Iris pigment epithelial cell (primary cell): ENCODE measurements at regions not wholly inside any gene's neighbourhood (a gene's known extent, or its start where the extent isn't known, plus 50 kb on each side); places are given as distances from the start of the nearest gene placed in this dataset.
"Not testable (repeated sequence)": the region's sequence is repeated elsewhere in the genome, so short reads cannot be mapped to it uniquely, and the experiment has no call there.

Experiments used
- DNase-seq: peaks from one replicate; pipeline ENCODE4 v3.0.0-alpha.2; 2011; ENCODE audit warnings: low read depth

- no peak for DNase-seq
Measured at GRCh38 chr5:63563008-63563917, 399.0 kb downstream of the HTR1A start.

DNA sequence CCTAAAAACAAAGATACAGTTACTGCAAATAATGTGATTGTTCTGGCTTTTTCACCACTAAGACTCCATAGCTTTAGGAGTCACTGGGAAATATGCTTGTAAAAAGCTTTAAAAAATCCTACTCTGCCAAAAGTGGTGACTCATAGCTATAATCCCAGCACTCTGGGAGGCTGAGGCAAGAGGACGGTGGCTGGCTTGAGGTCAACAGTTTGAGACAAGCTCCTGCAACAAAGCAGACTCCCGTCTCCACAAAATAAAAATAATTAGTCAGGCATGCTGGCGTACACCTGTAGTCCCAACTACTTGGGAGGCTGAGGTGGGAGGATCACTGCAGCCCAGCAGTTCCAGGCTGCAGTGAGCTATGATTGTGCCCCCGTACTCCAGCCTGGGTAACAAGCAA is 406.4 kb downstream of the HTR1A start:
- DNase-seq: peak; percentile 7

DNA sequence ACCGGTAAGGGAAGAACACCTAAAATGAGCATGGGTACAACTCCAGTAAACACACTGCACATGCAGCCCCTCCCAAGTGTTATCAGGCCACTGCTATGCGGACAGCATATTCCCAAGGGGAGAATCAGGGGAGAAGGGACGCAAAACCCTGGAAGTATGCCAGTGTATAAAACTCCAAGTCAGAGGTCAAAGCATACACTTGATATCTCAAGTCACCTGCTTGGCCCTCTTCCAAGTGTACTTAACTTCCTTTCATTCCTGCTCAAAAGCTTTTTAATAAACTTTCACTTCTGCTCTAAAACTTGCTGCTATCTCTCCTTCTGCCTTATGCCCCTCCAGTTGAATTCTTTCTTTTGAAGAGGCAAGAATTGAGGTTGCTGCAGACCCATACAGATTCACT is 408.1 kb downstream of the HTR1A start:
- no peak for DNase-seq

- DNase-seq: no peak
Measured at GRCh38 chr5:63553073-63553472, 409.2 kb downstream of the HTR1A start.

- no peak for DNase-seq
Measured at GRCh38 chr5:63535840-63536602, 426.2 kb downstream of the HTR1A start.

- no peak for DNase-seq
Measured at GRCh38 chr5:63524281-63524680, 438.0 kb downstream of the HTR1A start.

DNA sequence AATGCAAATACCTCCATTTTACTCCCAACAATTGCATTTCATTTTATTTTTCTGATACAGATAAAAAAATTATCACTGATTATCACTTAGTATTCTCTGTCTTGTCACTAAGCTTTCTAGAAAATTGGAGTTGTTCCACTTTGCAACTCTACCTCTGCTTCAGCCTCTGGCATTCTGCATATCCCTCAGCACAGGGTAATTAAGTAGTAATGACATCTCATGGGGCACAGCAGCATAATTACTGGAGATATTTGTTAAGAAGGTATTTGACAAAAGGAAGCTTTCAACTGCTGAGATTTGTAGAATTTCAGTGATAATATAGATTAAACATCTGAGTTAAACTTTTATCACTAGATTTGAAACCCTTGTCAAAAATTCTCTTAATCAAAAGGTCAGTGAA is 446.2 kb downstream of the HTR1A start:
- no peak for DNase-seq

GRCh38 chr5:63500242-63500641 is 462.0 kb downstream of the HTR1A start:
- no peak for DNase-seq

- DNase-seq: no peak
Measured at GRCh38 chr5:63495225-63495624, 467.0 kb downstream of the HTR1A start.

- DNase-seq: no peak
Measured at GRCh38 chr5:63483338-63483737, 478.9 kb downstream of the HTR1A start.

DNA sequence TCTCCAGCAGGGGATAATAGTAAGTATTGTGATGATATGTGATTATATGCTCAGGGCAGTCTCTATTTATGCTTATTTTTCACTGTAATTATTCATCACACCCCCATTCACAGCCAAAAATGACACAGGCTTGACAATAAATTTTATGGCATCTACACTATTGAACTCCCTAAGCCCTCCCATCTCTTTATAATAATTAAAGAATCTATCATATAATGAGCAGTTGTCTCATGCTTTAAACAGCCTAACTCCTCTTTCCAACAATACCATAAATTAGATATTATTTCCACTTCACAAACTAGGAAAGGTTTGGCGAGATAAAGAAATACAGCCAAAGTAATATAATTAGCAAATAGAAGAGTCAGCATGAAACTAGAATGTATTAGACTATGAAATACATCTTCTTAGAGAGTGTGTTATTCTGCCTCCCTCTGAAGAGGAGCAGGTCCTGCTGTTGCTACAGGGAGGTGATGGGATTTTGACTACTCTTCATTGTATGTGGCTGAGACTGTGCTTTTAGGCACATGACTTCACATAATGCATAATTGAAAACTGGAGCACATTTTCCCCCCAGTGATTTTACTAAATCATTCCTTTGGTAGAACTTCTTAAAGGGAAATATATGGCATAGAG is 488.8 kb downstream of the HTR1A start:
- no peak for DNase-seq

- peak; percentile 18 for DNase-seq
Measured at GRCh38 chr5:63456279-63456678, 506.0 kb downstream of the HTR1A start.

- no peak for DNase-seq
Measured at GRCh38 chr5:63451188-63451587, 511.1 kb downstream of the HTR1A start.

DNA sequence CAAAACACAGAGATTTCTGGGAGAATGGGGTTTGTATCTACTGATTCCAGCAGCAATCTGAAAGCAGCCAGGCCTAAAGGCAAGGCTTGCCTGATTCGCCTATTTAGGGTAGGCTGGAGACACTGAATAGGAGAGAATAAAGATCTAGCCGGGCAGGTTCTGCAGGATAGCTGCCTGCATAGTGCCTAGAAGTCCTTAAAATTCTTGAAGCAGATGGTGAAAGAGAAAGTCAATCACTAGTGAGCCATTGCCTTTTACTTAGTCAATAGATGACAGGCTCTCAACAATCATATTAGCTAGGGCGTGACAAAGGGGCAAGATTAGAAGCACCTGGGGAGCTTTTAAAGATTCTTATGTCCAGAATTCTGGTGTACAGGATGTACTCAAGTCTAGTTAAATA is 522.7 kb downstream of the HTR1A start:
- DNase-seq: no peak

- DNase-seq: no peak
Measured at GRCh38 chr5:63409737-63410136, 552.5 kb downstream of the HTR1A start.

DNA sequence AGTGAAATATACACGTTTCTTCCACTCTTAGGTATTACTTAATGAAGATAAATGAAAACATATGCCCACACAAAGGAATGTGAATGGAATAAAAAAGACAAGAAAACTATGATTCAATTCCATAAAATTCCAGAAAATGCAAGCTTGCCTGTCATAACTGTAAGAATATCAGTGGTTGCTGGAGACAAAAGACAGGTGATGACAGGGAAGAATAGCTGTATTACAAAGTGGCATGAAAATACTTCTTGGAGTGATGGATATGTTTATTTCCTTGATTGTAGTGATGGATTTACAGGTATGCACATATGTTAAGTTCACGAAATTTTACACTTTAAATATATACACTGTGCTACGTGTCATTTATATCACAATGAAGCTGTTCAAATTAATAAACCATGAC is 553.3 kb downstream of the HTR1A start:
- DNase-seq: no peak

DNA sequence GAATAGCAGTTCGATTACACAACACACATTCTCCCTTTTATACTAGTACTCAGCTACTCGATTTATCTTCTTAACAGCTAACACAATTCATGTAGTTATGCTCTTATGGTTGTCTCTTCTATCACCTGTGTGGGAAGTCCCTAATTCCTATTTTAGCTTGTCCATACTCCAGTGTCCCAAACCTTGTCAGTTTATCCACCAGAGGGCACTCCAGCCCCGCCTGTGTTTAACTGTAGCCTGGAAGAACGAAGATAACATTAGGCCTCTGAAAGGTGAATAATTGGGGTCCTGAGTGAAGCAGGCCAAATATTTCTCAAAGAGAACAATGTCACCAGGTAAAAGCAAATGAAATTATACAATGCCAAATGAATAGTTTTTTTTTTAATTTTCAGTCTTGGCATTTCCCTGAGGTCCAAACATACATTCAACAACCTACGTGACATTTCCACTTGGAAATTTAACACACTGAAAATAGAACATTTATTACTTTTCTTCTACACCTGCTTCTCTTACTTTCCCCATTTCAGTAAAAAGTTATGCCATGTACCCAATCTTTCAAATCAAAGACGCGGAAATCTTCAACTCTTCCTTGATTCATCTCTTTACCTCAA is 560.7 kb downstream of the HTR1A start:
- peak; percentile 48 for DNase-seq

- no peak for DNase-seq
Measured at GRCh38 chr5:63400079-63400478, 562.2 kb downstream of the HTR1A start.

DNA sequence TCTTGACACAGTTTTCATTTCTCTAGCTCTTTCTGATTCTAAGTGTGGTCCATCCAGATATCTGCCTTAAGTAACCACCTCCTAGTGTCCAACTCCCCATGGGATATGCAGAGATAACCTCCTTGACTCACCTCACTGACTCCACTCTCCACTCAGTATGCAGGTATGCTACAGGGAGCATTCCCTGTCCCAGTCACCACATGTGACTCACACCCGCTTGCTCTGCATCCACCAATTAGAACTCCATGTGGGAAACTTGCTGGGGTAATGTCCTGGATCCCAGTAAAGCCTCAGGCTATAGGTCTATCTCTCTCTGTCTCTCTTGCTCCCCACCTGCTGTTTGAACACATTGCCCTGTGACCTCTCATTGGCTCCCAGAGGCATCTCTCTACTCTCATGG is 563.9 kb downstream of the HTR1A start:
- DNase-seq: peak; percentile 1

GRCh38 chr5:63388188-63388587 is 574.1 kb downstream of the HTR1A start:
- DNase-seq: not testable (repeated sequence)

GRCh38 chr5:63375851-63376250 is 586.4 kb downstream of the HTR1A start:
- no peak for DNase-seq

DNA sequence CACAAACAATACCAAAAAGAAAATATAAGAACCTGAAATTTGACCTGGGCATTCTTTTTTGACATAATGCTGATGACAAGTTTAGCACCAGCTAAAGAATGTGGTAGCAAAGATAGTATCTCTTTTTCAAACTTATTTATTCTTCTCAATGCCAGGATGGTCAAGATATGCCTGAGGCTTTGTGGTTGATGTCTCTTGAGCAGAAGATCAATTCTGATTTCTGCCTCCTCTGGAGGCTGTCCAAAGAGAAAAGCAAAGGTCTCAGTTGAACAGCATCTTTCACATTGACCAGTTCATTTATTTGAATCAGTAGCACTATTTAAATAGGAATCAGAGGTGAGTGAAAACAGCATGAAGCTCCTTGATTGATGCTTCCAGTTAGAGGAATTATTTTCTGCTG is 588.2 kb downstream of the HTR1A start:
- DNase-seq: no peak
